ENCODE measurements at regions not wholly inside any gene's neighbourhood (a gene's known extent, or its start where the extent isn't known, plus 50 kb on each side); places are given as distances from the start of the nearest gene placed in this dataset.

DNA sequence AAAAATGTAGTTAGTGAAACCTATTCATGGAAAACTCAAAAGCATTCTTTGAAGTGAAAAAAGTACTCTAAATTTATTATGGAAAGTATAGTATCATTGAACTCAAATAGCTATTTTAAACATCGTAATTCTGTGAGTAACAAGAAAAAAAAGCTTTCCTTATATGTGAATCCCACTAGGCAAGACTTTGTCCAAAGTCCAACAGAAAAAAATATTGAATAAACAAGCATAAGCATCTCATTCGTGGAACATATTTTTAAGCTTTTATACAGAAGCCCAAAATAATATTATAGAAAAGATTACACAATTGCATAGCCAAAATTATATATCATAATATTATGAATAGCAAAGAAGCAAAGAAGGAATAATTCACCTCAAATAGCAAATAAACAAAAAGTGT is 79.4 kb upstream of the IFNE start:
- Mint-ChIP-seq H3K27ac (ENCODE audit: unreplicated experiment) (no peak overlapping the region), H3K4me3 (ENCODE audit: unreplicated experiment) (no peak overlapping the region), H3K4me1 (ENCODE audit: unreplicated experiment) (peaks cover 12% of the 10 kb centered on the region), H3K9me3 (ENCODE audit: unreplicated experiment) (no peaks in the 10 kb centered on the region), H3K36me3 (ENCODE audit: low read depth, unreplicated experiment) (no peaks in the 10 kb centered on the region), H3K27me3 (ENCODE audit: unreplicated experiment) (peaks cover 4% of the 10 kb centered on the region)
- DNase-seq (ENCODE audit: low spot score): no peak
- TF ChIP-seq, protein P1, sequence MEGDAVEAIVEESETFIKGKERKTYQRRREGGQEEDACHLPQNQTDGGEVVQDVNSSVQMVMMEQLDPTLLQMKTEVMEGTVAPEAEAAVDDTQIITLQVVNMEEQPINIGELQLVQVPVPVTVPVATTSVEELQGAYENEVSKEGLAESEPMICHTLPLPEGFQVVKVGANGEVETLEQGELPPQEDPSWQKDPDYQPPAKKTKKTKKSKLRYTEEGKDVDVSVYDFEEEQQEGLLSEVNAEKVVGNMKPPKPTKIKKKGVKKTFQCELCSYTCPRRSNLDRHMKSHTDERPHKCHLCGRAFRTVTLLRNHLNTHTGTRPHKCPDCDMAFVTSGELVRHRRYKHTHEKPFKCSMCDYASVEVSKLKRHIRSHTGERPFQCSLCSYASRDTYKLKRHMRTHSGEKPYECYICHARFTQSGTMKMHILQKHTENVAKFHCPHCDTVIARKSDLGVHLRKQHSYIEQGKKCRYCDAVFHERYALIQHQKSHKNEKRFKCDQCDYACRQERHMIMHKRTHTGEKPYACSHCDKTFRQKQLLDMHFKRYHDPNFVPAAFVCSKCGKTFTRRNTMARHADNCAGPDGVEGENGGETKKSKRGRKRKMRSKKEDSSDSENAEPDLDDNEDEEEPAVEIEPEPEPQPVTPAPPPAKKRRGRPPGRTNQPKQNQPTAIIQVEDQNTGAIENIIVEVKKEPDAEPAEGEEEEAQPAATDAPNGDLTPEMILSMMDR (IDR thresholded peaks at IDR 0.05; ENCODE audit: unreplicated experiment): no peak

DNA sequence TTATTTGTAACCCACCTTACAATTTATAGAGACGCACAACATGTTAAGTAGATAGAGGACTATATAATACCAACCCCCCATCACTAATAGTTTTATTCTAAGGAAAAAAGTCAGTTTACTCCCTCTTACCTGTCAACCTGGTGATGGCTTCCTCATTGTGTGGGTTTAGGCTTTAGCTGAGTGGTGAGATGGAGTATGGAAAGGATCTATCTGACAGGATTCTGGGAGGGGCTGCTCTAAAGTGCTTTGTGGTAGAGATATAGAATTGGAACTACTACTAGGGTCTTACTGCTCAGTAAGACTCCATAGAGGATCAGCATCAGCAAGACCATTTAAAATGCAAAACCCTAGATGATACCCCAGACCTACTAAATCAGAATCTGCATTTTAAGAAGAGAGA is 82.1 kb upstream of the IFNE start:
- no peaks in the 10 kb centered on the region for H3K9me3 Mint-ChIP-seq (ENCODE audit: unreplicated experiment)
- H3K36me3 Mint-ChIP-seq (ENCODE audit: low read depth, unreplicated experiment): no peaks in the 10 kb centered on the region
- TF ChIP-seq, protein P1 (IDR thresholded peaks at IDR 0.05; ENCODE audit: unreplicated experiment): no peak
- H3K4me3 Mint-ChIP-seq (ENCODE audit: unreplicated experiment): no peak overlapping the region
- peaks cover 4% of the 10 kb centered on the region for H3K27me3 Mint-ChIP-seq (ENCODE audit: unreplicated experiment)
- no peak overlapping the region for H3K27ac Mint-ChIP-seq (ENCODE audit: unreplicated experiment)
- peaks cover 5% of the 10 kb centered on the region for H3K4me1 Mint-ChIP-seq (ENCODE audit: unreplicated experiment)
- DNase-seq (ENCODE audit: low spot score): no peak

DNA sequence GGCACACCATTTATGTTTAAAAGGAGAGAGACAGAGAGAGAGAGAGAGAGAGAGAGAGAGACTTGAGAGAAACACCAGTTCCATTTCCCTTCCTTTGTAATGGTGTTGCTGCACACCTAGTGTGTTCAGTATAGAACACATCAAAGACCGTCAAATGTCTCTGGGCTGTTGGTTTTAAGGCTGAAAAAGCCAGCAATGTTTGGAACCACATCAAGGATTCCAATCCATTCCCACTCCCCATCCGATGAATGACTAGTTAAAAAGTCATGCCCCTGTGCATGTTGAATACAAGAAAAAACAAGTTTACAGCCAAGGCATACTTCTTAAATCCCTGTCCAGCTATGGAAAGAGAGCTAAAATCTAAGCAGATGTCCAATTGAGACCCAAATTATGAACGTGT is 83.0 kb upstream of the IFNE start:
- Mint-ChIP-seq H3K4me1 (ENCODE audit: unreplicated experiment) (peaks cover 5% of the 10 kb centered on the region), H3K36me3 (ENCODE audit: low read depth, unreplicated experiment) (no peaks in the 10 kb centered on the region), H3K27me3 (ENCODE audit: unreplicated experiment) (peaks cover 3% of the 10 kb centered on the region), H3K27ac (ENCODE audit: unreplicated experiment) (no peak overlapping the region), H3K4me3 (ENCODE audit: unreplicated experiment) (no peak overlapping the region), H3K9me3 (ENCODE audit: unreplicated experiment) (no peaks in the 10 kb centered on the region)
- TF ChIP-seq, protein P1 (IDR thresholded peaks at IDR 0.05; ENCODE audit: unreplicated experiment): no peak
- DNase-seq (ENCODE audit: low spot score): no peak

DNA sequence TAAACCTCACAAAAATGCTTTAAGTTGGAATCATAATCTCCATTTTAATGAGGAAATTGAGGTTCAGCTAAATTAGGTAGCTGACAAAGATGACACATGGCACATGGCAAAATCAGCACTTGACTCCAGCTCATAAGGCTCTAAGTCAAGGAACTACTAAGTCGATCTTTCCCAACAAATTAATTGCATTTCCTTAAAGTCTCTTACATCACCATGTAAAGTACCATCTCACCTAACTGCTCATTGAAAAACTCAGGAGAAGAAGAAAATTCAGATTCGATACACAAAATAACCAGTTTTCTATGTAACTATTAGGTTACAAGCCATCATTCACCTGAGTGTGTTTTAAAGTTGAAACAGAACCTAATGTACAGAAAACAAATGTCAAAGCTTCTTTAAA is 85.8 kb upstream of the IFNE start:
- no peak overlapping the region for H3K4me3 Mint-ChIP-seq (ENCODE audit: unreplicated experiment)
- peaks cover 3% of the 10 kb centered on the region for H3K4me1 Mint-ChIP-seq (ENCODE audit: unreplicated experiment)
- TF ChIP-seq, protein P1 (IDR thresholded peaks at IDR 0.05; ENCODE audit: unreplicated experiment): no peak
- no peaks in the 10 kb centered on the region for H3K36me3 Mint-ChIP-seq (ENCODE audit: low read depth, unreplicated experiment)
- DNase-seq (ENCODE audit: low spot score): no peak
- H3K9me3 Mint-ChIP-seq (ENCODE audit: unreplicated experiment): no peaks in the 10 kb centered on the region
- H3K27me3 Mint-ChIP-seq (ENCODE audit: unreplicated experiment): no peaks in the 10 kb centered on the region
- no peak overlapping the region for H3K27ac Mint-ChIP-seq (ENCODE audit: unreplicated experiment)

DNA sequence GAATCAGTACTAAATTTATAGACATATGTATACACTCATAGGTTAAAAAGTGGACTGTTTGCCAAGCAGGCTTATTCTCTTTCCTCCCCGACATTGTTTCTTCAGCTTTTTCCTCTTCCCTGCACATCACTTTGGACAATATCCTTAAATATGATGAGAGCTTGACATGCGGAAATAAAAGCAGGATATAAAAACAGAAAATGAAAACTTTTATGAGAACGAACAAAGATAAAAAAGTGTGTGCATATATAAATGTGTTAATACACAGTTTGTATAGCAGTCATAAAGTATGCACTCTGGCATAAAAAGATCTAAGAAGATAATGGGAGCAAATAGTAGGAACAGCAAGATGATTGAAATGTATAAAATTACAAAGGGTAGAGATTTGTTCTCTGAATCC is 86.4 kb upstream of the IFNE start:
- no peaks in the 10 kb centered on the region for H3K27me3 Mint-ChIP-seq (ENCODE audit: unreplicated experiment)
- H3K9me3 Mint-ChIP-seq (ENCODE audit: unreplicated experiment): no peaks in the 10 kb centered on the region
- no peak overlapping the region for H3K27ac Mint-ChIP-seq (ENCODE audit: unreplicated experiment)
- H3K36me3 Mint-ChIP-seq (ENCODE audit: low read depth, unreplicated experiment): no peaks in the 10 kb centered on the region
- H3K4me3 Mint-ChIP-seq (ENCODE audit: unreplicated experiment): no peak overlapping the region
- DNase-seq (ENCODE audit: low spot score): no peak
- TF ChIP-seq, protein P1 (IDR thresholded peaks at IDR 0.05; ENCODE audit: unreplicated experiment): no peak
- peaks cover 3% of the 10 kb centered on the region for H3K4me1 Mint-ChIP-seq (ENCODE audit: unreplicated experiment)
